ENCODE measurements at regions not wholly inside any gene's neighbourhood (a gene's known extent, or its start where the extent isn't known, plus 50 kb on each side); places are given as distances from the start of the nearest gene placed in this dataset.

DNA sequence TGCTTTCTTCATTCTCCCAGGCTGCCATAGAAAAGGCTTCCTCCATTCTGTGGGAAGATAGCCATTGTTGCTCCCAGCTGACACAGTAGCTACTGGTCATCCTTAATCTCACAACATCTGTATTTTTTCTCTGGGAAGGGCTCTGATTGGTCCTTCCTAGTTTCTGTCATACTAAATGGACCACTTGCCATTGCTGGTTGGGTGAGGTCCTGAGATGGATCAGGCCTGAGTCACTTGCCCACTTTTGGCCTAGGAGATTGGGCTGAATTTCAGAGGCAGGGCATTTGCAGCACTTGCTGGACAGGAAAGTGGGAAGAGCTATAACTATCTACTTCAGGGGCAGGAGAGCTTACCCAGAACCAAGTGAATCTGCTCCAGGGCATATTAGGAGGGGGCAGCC, 106.5 kb upstream of the PROK2 start:
- Mint-ChIP-seq H3K27me3 (ENCODE audit: low read depth, unreplicated experiment) (peaks cover 26% of the 10 kb centered on the region), H3K4me1 (ENCODE audit: low read depth, unreplicated experiment) (no peaks in the 10 kb centered on the region), H3K4me3 (ENCODE audit: unreplicated experiment) (no peak overlapping the region), H3K36me3 (ENCODE audit: low read depth, unreplicated experiment) (no peaks in the 10 kb centered on the region), H3K27ac (ENCODE audit: unreplicated experiment) (no peak overlapping the region), H3K9me3 (ENCODE audit: unreplicated experiment) (no peaks in the 10 kb centered on the region)
- Histone ChIP-seq H3K9ac (ENCODE audit: low read length) (no peak overlapping the region), H3K4me2 (ENCODE audit: low read length) (no peak overlapping the region), H3K9me3 (ENCODE audit: insufficient read depth, low read depth, low read length) (no peaks in the 10 kb centered on the region), H2AFZ (ENCODE audit: low read depth, low read length) (no peak overlapping the region), H3K27me3 (ENCODE audit: insufficient read depth, low read length) (peaks cover 15% of the 10 kb centered on the region), H3K79me2 (ENCODE audit: insufficient read depth, low read length) (no peaks in the 10 kb centered on the region), H3K27ac (ENCODE audit: low read depth, low read length) (no peak overlapping the region), H3K4me3 (ENCODE audit: insufficient read depth, low read depth, low read length) (no peak overlapping the region), H3K4me1 (ENCODE audit: insufficient read depth, low read length) (no peaks in the 10 kb centered on the region), H4K20me1 (ENCODE audit: insufficient read depth, low read length) (no peaks in the 10 kb centered on the region), H3K36me3 (ENCODE audit: insufficient read depth, low read length) (no peaks in the 10 kb centered on the region)
- no peak for FAIRE-seq
- TF ChIP-seq EZH2 (IDR thresholded peaks at IDR 0.05; ENCODE audit: insufficient read depth, low read length), result no peak
- TF ChIP-seq, protein P1, sequence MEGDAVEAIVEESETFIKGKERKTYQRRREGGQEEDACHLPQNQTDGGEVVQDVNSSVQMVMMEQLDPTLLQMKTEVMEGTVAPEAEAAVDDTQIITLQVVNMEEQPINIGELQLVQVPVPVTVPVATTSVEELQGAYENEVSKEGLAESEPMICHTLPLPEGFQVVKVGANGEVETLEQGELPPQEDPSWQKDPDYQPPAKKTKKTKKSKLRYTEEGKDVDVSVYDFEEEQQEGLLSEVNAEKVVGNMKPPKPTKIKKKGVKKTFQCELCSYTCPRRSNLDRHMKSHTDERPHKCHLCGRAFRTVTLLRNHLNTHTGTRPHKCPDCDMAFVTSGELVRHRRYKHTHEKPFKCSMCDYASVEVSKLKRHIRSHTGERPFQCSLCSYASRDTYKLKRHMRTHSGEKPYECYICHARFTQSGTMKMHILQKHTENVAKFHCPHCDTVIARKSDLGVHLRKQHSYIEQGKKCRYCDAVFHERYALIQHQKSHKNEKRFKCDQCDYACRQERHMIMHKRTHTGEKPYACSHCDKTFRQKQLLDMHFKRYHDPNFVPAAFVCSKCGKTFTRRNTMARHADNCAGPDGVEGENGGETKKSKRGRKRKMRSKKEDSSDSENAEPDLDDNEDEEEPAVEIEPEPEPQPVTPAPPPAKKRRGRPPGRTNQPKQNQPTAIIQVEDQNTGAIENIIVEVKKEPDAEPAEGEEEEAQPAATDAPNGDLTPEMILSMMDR (IDR thresholded peaks at IDR 0.05; ENCODE audit: insufficient read depth, low read depth, low read length), result no peak
- DNase-seq (ENCODE audit: low read depth), result no peak

DNA sequence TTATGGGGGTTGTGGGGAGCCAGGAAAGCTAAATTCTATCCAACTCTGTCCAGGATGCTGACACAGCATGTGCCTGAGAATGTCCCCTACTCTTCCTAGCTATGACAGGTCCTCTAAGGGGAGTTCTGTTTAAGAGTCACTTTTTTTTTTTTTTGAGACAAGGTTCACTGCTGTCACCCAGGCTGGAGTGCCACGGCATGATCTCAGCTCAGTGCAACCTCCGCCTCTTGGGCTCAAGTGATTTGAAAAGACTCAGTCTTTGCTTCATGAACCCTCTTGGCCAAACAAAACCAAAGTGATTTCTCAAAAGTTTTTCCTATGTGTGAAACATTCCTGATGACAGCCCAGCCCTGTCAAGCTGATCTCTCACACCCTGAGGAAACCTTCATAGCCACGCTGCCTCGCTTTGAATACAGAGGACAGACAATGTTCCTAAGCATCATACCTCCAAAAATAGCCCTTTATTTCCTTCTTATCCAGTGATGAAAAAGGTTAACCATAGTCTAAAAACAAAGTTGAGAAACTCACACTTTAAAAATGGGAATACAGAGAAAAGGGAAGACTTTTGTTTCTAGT, 105.5 kb upstream of the PROK2 start:
- Mint-ChIP-seq H3K4me1 (ENCODE audit: low read depth, unreplicated experiment) (peaks cover under 1% of the 10 kb centered on the region), H3K9me3 (ENCODE audit: unreplicated experiment) (no peaks in the 10 kb centered on the region), H3K27me3 (ENCODE audit: low read depth, unreplicated experiment) (peaks cover 17% of the 10 kb centered on the region), H3K36me3 (ENCODE audit: low read depth, unreplicated experiment) (no peaks in the 10 kb centered on the region), H3K4me3 (ENCODE audit: unreplicated experiment) (no peak overlapping the region), H3K27ac (ENCODE audit: unreplicated experiment) (no peak overlapping the region)
- H4K20me1 ChIP-seq (ENCODE audit: insufficient read depth, low read length), result no peaks in the 10 kb centered on the region
- peaks cover 13% of the 10 kb centered on the region for H3K27me3 ChIP-seq (ENCODE audit: insufficient read depth, low read length)
- no peak overlapping the region for H3K4me3 ChIP-seq (ENCODE audit: insufficient read depth, low read depth, low read length)
- no peaks in the 10 kb centered on the region for H3K9me3 ChIP-seq (ENCODE audit: insufficient read depth, low read depth, low read length)
- H3K4me2 ChIP-seq (ENCODE audit: low read length), result no peak overlapping the region
- H3K4me1 ChIP-seq (ENCODE audit: insufficient read depth, low read length), result no peaks in the 10 kb centered on the region
- no peak for TF ChIP-seq EZH2 (IDR thresholded peaks at IDR 0.05; ENCODE audit: insufficient read depth, low read length)
- TF ChIP-seq, protein P1 (IDR thresholded peaks at IDR 0.05; ENCODE audit: insufficient read depth, low read depth, low read length), result no peak
- H2AFZ ChIP-seq (ENCODE audit: low read depth, low read length), result no peak overlapping the region
- no peaks in the 10 kb centered on the region for H3K36me3 ChIP-seq (ENCODE audit: insufficient read depth, low read length)
- no peak overlapping the region for H3K9ac ChIP-seq (ENCODE audit: low read length)
- DNase-seq (ENCODE audit: low read depth) (no peak), FAIRE-seq (no peak)
- no peaks in the 10 kb centered on the region for H3K79me2 ChIP-seq (ENCODE audit: insufficient read depth, low read length)
- no peak overlapping the region for H3K27ac ChIP-seq (ENCODE audit: low read depth, low read length)

DNA sequence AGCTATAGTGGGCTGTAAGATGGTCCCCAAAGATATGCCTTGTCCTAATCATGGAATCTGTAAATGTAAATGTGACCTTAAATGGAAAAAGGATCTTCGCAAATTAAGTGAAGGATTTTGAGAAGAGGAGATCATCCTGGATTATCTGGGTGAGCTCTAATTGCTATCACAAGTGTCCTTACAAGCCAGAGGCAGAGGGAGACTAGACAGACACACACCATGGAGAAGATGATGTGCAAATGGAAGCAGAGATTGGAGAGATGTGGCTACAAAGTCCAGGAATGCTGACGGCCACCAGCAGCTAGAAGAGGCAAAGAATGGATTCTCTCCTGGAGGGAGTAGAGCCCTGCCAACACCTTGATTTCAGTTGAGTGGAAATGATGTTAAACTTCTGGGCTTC, 102.3 kb upstream of the PROK2 start:
- H3K9ac ChIP-seq (ENCODE audit: low read length), result no peak overlapping the region
- H3K27me3 ChIP-seq (ENCODE audit: insufficient read depth, low read length), result peaks cover 13% of the 10 kb centered on the region
- Mint-ChIP-seq H3K4me3 (ENCODE audit: unreplicated experiment) (no peak overlapping the region), H3K4me1 (ENCODE audit: low read depth, unreplicated experiment) (peaks cover 3% of the 10 kb centered on the region), H3K36me3 (ENCODE audit: low read depth, unreplicated experiment) (no peaks in the 10 kb centered on the region), H3K27me3 (ENCODE audit: low read depth, unreplicated experiment) (peaks cover 14% of the 10 kb centered on the region), H3K9me3 (ENCODE audit: unreplicated experiment) (no peaks in the 10 kb centered on the region), H3K27ac (ENCODE audit: unreplicated experiment) (no peak overlapping the region)
- no peaks in the 10 kb centered on the region for H3K9me3 ChIP-seq (ENCODE audit: insufficient read depth, low read depth, low read length)
- H3K4me3 ChIP-seq (ENCODE audit: insufficient read depth, low read depth, low read length), result no peak overlapping the region
- H2AFZ ChIP-seq (ENCODE audit: low read depth, low read length), result no peak overlapping the region
- H3K4me1 ChIP-seq (ENCODE audit: insufficient read depth, low read length), result no peaks in the 10 kb centered on the region
- no peak overlapping the region for H3K27ac ChIP-seq (ENCODE audit: low read depth, low read length)
- FAIRE-seq (no peak), DNase-seq (ENCODE audit: low read depth) (no peak)
- no peaks in the 10 kb centered on the region for H3K36me3 ChIP-seq (ENCODE audit: insufficient read depth, low read length)
- H3K79me2 ChIP-seq (ENCODE audit: insufficient read depth, low read length), result no peaks in the 10 kb centered on the region
- no peaks in the 10 kb centered on the region for H4K20me1 ChIP-seq (ENCODE audit: insufficient read depth, low read length)
- H3K4me2 ChIP-seq (ENCODE audit: low read length), result no peak overlapping the region
- TF ChIP-seq, protein P1 (IDR thresholded peaks at IDR 0.05; ENCODE audit: insufficient read depth, low read depth, low read length), result no peak
- TF ChIP-seq EZH2 (IDR thresholded peaks at IDR 0.05; ENCODE audit: insufficient read depth, low read length), result no peak

Data from astrocyte (in vitro differentiated cells and primary cell).